Hepatocyte (in vitro differentiated cells): ENCODE measurements at regions not wholly inside any gene's neighbourhood (a gene's known extent, or its start where the extent isn't known, plus 50 kb on each side); places are given as distances from the start of the nearest gene placed in this dataset.

Source experiments
- CTCF ChIP-seq: fragments of 200-600 bp; sonication (generic); IDR thresholded peaks from 2 replicates; pipeline ENCODE4 v1.5.1; 2016; ENCODE audit warnings: antibody characterized with exemption, mild to moderate bottlenecking; ENCODE audit not compliant: poor library complexity
- EZH2 ChIP-seq: fragments of 200-600 bp; sonication (generic); IDR thresholded peaks from 2 replicates; pipeline ENCODE4 v1.6.1; 2016; ENCODE audit warnings: antibody characterized with exemption, mild to moderate bottlenecking, borderline replicate concordance
- EZH2phosphoT487 ChIP-seq: fragments of 200-600 bp; sonication (generic); IDR thresholded peaks from one replicate; pipeline ENCODE4 v1.6.1; 2018; ENCODE audit warnings: antibody characterized with exemption, mild to moderate bottlenecking, low read depth, moderate library complexity; ENCODE audit not compliant: unreplicated experiment, severe bottlenecking

GRCh38 chr2:144834363-144834762, 314.4 kb upstream of the ZEB2 start:
- TF ChIP-seq CTCF, result no peak
- TF ChIP-seq EZH2phosphoT487, result no peak
- no peak for TF ChIP-seq EZH2
